ENCODE measurements at regions not wholly inside any gene's neighbourhood (a gene's known extent, or its start where the extent isn't known, plus 50 kb on each side); places are given as distances from the start of the nearest gene placed in this dataset.

DNA sequence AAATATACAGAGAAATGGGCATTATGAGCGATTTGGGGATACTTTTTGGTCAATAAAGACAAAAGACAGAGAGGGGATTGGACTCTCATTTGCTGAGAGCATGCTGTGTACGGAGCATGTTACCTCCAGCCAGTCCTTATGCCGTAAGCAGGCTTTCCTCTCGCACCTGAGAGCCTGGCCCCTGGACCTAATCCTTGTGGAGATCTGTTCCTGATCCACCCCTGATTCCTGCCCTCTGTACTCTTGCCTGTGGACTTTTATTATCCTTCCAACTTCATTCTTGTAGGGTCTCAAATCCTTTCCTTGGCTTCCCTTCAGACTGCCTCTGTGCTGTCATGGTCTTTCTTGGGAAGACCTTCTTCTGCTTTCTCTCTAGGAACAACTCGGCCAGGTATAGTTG, 803.1 kb upstream of the RAB6C start:
- TF ChIP-seq, protein P1, sequence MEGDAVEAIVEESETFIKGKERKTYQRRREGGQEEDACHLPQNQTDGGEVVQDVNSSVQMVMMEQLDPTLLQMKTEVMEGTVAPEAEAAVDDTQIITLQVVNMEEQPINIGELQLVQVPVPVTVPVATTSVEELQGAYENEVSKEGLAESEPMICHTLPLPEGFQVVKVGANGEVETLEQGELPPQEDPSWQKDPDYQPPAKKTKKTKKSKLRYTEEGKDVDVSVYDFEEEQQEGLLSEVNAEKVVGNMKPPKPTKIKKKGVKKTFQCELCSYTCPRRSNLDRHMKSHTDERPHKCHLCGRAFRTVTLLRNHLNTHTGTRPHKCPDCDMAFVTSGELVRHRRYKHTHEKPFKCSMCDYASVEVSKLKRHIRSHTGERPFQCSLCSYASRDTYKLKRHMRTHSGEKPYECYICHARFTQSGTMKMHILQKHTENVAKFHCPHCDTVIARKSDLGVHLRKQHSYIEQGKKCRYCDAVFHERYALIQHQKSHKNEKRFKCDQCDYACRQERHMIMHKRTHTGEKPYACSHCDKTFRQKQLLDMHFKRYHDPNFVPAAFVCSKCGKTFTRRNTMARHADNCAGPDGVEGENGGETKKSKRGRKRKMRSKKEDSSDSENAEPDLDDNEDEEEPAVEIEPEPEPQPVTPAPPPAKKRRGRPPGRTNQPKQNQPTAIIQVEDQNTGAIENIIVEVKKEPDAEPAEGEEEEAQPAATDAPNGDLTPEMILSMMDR (IDR thresholded peaks at IDR 0.05; ENCODE audit: unreplicated experiment in 3 of 3): no peak
- H3K36me3 Mint-ChIP-seq (ENCODE audit: low read depth): no peaks in the 10 kb centered on the region
- no peaks in the 10 kb centered on the region for H3K4me1 Mint-ChIP-seq
- peaks cover 3% of the 10 kb centered on the region for H3K9me3 Mint-ChIP-seq
- H3K4me3 Mint-ChIP-seq: no peak overlapping the region
- no peak overlapping the region for H3K27ac Mint-ChIP-seq
- H3K27me3 Mint-ChIP-seq (ENCODE audit: low read depth): no peaks in the 10 kb centered on the region

DNA sequence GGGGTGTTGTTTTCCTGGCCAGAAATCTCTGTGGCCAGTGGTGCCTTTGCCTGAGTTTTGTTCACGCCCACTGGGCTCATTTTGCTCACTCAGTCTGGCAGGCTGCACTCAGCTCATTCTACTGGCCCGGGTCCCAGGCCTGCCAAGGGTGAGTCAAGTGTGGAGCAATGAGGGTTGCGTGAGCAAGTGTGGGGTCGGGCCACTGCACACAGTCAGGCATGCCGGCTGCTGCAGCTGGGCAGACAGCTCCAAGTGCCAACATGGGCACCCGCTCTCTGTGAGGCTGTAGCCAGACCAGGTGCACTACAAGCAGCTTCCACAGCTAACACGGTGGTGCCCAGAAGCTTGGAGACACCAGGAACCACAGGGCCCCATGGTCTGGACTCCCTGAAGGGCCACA, 801.1 kb upstream of the RAB6C start:
- TF ChIP-seq, protein P1 (IDR thresholded peaks at IDR 0.05; ENCODE audit: unreplicated experiment in 3 of 3): no peak
- no peaks in the 10 kb centered on the region for H3K4me1 Mint-ChIP-seq
- no peak overlapping the region for H3K27ac Mint-ChIP-seq
- H3K9me3 Mint-ChIP-seq: peaks cover 3% of the 10 kb centered on the region
- H3K36me3 Mint-ChIP-seq (ENCODE audit: low read depth): no peaks in the 10 kb centered on the region
- no peaks in the 10 kb centered on the region for H3K27me3 Mint-ChIP-seq (ENCODE audit: low read depth)
- no peak overlapping the region for H3K4me3 Mint-ChIP-seq

DNA sequence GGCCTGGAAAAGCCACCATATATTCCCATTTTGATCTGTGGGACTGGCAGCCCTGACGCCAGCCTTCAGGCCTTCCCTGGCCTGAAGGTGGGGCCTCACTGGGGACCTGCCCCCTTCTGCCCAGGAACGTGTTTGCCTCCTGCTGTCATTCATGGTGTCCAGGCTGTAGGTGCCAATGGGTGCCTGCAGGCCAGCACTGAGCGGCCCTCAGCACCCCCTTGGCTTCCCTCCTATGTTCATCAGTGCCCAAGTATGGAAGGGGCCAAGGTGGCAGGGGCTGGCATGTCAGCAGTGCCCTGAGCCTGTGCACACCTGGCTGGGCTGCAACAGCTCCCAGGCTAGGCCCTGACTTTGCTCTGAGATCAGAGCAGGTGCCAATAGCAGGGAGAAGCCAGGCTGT, 800.3 kb upstream of the RAB6C start:
- H3K27me3 Mint-ChIP-seq (ENCODE audit: low read depth): no peaks in the 10 kb centered on the region
- no peak overlapping the region for H3K4me3 Mint-ChIP-seq
- no peaks in the 10 kb centered on the region for H3K4me1 Mint-ChIP-seq
- no peak overlapping the region for H3K27ac Mint-ChIP-seq
- TF ChIP-seq, protein P1 (IDR thresholded peaks at IDR 0.05; ENCODE audit: unreplicated experiment in 3 of 3): no peak
- H3K9me3 Mint-ChIP-seq: no peaks in the 10 kb centered on the region
- no peaks in the 10 kb centered on the region for H3K36me3 Mint-ChIP-seq (ENCODE audit: low read depth)

DNA sequence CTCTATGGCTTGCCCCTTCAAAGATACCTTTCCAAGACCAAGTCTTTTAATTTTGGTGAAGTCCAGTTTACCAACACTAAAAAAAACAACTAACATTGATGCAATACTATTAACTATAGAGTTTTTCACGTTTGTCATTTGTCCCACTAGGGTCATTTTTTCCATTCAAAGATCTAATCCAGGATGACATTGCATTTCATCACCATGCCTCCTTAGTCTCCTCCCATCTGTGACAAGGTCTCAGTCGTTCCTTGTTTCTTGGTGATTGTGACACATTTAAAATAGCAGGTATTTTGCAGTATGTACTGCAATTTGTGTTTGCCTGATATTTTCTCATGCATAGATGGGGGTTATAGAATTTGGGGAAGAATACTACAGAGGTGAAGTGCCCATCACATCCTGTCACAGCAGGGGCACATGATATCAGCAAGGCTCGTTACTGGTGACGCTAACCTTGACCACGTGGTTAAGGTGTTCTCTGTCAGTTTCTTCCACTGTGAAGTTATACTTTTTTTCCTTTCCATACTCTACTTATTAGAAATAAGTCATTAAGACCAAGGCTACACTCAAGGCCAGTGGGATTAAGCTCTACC, 799.2 kb upstream of the RAB6C start:
- TF ChIP-seq, protein P1 (IDR thresholded peaks at IDR 0.05; ENCODE audit: unreplicated experiment in 3 of 3): no peak
- no peak overlapping the region for H3K27ac Mint-ChIP-seq
- H3K27me3 Mint-ChIP-seq (ENCODE audit: low read depth): no peaks in the 10 kb centered on the region
- H3K4me1 Mint-ChIP-seq: no peaks in the 10 kb centered on the region
- H3K4me3 Mint-ChIP-seq: no peak overlapping the region
- no peaks in the 10 kb centered on the region for H3K9me3 Mint-ChIP-seq
- no peaks in the 10 kb centered on the region for H3K36me3 Mint-ChIP-seq (ENCODE audit: low read depth)

DNA sequence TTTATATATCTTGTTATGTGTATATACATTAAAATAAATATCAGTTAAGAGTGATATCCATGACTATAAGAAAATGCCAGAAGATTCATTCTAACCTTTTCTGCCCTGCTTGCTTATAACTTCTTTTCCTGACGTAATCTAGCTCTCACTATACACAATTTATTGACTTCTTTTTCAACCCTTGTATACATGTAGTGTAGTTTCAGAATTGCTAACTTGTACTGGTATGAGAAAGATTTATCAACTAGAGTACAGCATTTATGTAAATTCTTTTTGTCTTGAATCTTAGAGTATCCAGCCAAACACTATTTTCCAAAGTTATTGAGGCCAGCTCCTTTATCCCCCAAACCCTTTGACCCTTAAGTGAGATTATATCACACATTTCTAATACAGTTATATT, 798.0 kb upstream of the RAB6C start:
- TF ChIP-seq, protein P1 (IDR thresholded peaks at IDR 0.05; ENCODE audit: unreplicated experiment in 3 of 3): no peak
- Mint-ChIP-seq H3K4me1 (no peaks in the 10 kb centered on the region), H3K27ac (no peak overlapping the region), H3K27me3 (ENCODE audit: low read depth) (no peaks in the 10 kb centered on the region), H3K36me3 (ENCODE audit: low read depth) (no peaks in the 10 kb centered on the region), H3K4me3 (no peak overlapping the region), H3K9me3 (no peaks in the 10 kb centered on the region)

DNA sequence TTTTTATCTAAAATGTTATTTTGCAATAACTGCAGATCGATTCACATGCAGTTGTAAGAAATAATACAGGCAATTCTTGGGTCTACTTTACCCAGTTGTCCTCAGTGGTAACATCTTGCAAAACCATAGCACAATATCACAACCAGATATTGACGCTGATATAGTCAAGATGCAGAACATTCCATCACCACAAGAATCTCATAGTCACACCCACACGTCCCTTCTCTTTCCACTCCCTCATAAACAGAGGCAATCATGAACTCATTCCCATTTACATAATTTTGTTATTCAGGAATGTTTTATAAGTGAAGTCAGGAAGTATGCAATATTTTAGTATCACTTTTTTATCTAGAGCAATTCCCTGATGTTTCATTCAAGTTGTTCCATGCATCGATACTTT, 797.5 kb upstream of the RAB6C start:
- no peak overlapping the region for H3K4me3 Mint-ChIP-seq
- no peaks in the 10 kb centered on the region for H3K9me3 Mint-ChIP-seq
- H3K27me3 Mint-ChIP-seq (ENCODE audit: low read depth): no peaks in the 10 kb centered on the region
- no peaks in the 10 kb centered on the region for H3K4me1 Mint-ChIP-seq
- H3K27ac Mint-ChIP-seq: no peak overlapping the region
- TF ChIP-seq, protein P1 (IDR thresholded peaks at IDR 0.05; ENCODE audit: unreplicated experiment in 3 of 3): no peak
- H3K36me3 Mint-ChIP-seq (ENCODE audit: low read depth): no peaks in the 10 kb centered on the region

All from nephron (organoid).